ENCODE measurements at regions not wholly inside any gene's neighbourhood (a gene's known extent, or its start where the extent isn't known, plus 50 kb on each side); places are given as distances from the start of the nearest gene placed in this dataset.

- TF ChIP-seq CTCF (conservative IDR thresholded peaks at IDR 0.05) (peak; percentile 96), ZFX (IDR thresholded peaks at IDR 0.05) (no peak)
These were observed 55.6 kb upstream of the CARMIL1 start for GRCh38 chr6:25223490-25223991.

All from C4-2B (cell line).